ENCODE measurements at regions not wholly inside any gene's neighbourhood (a gene's known extent, or its start where the extent isn't known, plus 50 kb on each side); places are given as distances from the start of the nearest gene placed in this dataset.

GRCh38 chr10:88111294-88111693 lies 247.9 kb downstream of the PTEN start:
- no peak for DNase-seq

- DNase-seq, result no peak
Measured at GRCh38 chr10:88113232-88113631, 249.8 kb downstream of the PTEN start.

- DNase-seq, result no peak
Measured at GRCh38 chr10:88113657-88114272, 250.3 kb downstream of the PTEN start.

GRCh38 chr10:88114368-88114767 lies 250.9 kb downstream of the PTEN start:
- no peak for DNase-seq

GRCh38 chr10:88115407-88115806 lies 252.0 kb downstream of the PTEN start:
- DNase-seq, result no peak

GRCh38 chr10:88115968-88116367 lies 252.5 kb downstream of the PTEN start:
- DNase-seq, result no peak

- DNase-seq, result no peak
Measured at GRCh38 chr10:88116481-88116880, 253.1 kb downstream of the PTEN start.

- DNase-seq, result no peak
Measured at GRCh38 chr10:88116971-88117626, 253.7 kb downstream of the PTEN start.

- no peak for DNase-seq
Measured at GRCh38 chr10:88117869-88118632, 254.6 kb downstream of the PTEN start.

- DNase-seq, result no peak
Measured at GRCh38 chr10:88118729-88119128, 255.3 kb downstream of the PTEN start.

GRCh38 chr10:88119160-88119559 lies 255.7 kb downstream of the PTEN start:
- no peak for DNase-seq

GRCh38 chr10:88120075-88120474 lies 256.6 kb downstream of the PTEN start:
- DNase-seq, result no peak

GRCh38 chr10:88120599-88121333 lies 257.3 kb downstream of the PTEN start:
- no peak for DNase-seq

GRCh38 chr10:88121361-88121760 lies 257.9 kb downstream of the PTEN start:
- no peak for DNase-seq

GRCh38 chr10:88122145-88122544 lies 258.7 kb downstream of the PTEN start:
- DNase-seq, result no peak

- DNase-seq, result no peak
Measured at GRCh38 chr10:88122576-88122975, 259.2 kb downstream of the PTEN start.

- no peak for DNase-seq
Measured at GRCh38 chr10:88125766-88126165, 262.3 kb downstream of the PTEN start.

- no peak for DNase-seq
Measured at GRCh38 chr10:88126699-88127098, 263.3 kb downstream of the PTEN start.

GRCh38 chr10:88127269-88127668 lies 263.8 kb downstream of the PTEN start:
- DNase-seq, result no peak

GRCh38 chr10:88127766-88128165 lies 264.3 kb downstream of the PTEN start:
- no peak for DNase-seq

- no peak for DNase-seq
Measured at GRCh38 chr10:88129013-88129412, 265.6 kb downstream of the PTEN start.

- no peak for DNase-seq
Measured at GRCh38 chr10:88130912-88131311, 267.5 kb downstream of the PTEN start.

GRCh38 chr10:88131511-88132139 lies 268.2 kb downstream of the PTEN start:
- DNase-seq, result no peak

Measured in KG1 (cell line).